H1 (cell line): ENCODE measurements at regions not wholly inside any gene's neighbourhood (a gene's known extent, or its start where the extent isn't known, plus 50 kb on each side); places are given as distances from the start of the nearest gene placed in this dataset.

ENCODE experiments used
- ATF2 ChIP-seq: IDR thresholded peaks from 2 replicates; pipeline ENCODE4 v1.6.1; 2012; ENCODE audit warnings: low read length, inconsistent platforms
- ATF3 ChIP-seq: IDR thresholded peaks from 2 replicates; pipeline ENCODE4 v1.6.1; 2011; ENCODE audit warnings: low read depth, mild to moderate bottlenecking, low read length; ENCODE audit not compliant: insufficient read depth
- CBX8 ChIP-seq: fragments of 300-800, 300-1000 bp; sonication (generic); IDR thresholded peaks from 2 replicates; pipeline ENCODE4 v1.7.1; 2016; ENCODE audit warnings: low read depth, low read length, borderline replicate concordance
- SRF ChIP-seq: IDR thresholded peaks from 2 replicates; pipeline ENCODE4 v1.6.1; 2011; ENCODE audit warnings: mild to moderate bottlenecking, low read depth, low read length, moderate library complexity
- TCF12 ChIP-seq: IDR thresholded peaks from 2 replicates; pipeline ENCODE4 v1.6.1; 2011; ENCODE audit warnings: low read depth, mild to moderate bottlenecking, low read length

GRCh38 chr16:6027733-6028132, 930.1 kb upstream of the EEF2KMT start (continued):
- TF ChIP-seq ATF2 (no peak), TCF12 (no peak), CBX8 (no peak), SRF (no peak), ATF3 (no peak)
